PC-9 (cell line): ENCODE measurements at regions not wholly inside any gene's neighbourhood (a gene's known extent, or its start where the extent isn't known, plus 50 kb on each side); places are given as distances from the start of the nearest gene placed in this dataset.

Experiments used
- EZH2 ChIP-seq: fragments of 200-600 bp; sonication (generic); IDR thresholded peaks from 2 replicates; pipeline ENCODE4 v1.8.0; 2017; ENCODE audit warnings: antibody characterized with exemption, low read depth
- TF ChIP-seq, protein P1 (sequence below): fragments of 200-600 bp; sonication (generic); conservative IDR thresholded peaks from 2 replicates; pipeline ENCODE4 v1.6.1; 2017; ENCODE audit warnings: mixed run types, antibody characterized with exemption, mild to moderate bottlenecking, moderate library complexity

GRCh38 chr1:10867914-10868598 is 71.6 kb upstream of the CASZ1 start:
- TF ChIP-seq, protein P1, sequence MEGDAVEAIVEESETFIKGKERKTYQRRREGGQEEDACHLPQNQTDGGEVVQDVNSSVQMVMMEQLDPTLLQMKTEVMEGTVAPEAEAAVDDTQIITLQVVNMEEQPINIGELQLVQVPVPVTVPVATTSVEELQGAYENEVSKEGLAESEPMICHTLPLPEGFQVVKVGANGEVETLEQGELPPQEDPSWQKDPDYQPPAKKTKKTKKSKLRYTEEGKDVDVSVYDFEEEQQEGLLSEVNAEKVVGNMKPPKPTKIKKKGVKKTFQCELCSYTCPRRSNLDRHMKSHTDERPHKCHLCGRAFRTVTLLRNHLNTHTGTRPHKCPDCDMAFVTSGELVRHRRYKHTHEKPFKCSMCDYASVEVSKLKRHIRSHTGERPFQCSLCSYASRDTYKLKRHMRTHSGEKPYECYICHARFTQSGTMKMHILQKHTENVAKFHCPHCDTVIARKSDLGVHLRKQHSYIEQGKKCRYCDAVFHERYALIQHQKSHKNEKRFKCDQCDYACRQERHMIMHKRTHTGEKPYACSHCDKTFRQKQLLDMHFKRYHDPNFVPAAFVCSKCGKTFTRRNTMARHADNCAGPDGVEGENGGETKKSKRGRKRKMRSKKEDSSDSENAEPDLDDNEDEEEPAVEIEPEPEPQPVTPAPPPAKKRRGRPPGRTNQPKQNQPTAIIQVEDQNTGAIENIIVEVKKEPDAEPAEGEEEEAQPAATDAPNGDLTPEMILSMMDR, result no peak
- no peak for TF ChIP-seq EZH2
